CD14-positive monocyte (primary cell): ENCODE measurements at regions not wholly inside any gene's neighbourhood (a gene's known extent, or its start where the extent isn't known, plus 50 kb on each side); places are given as distances from the start of the nearest gene placed in this dataset.

Experiments used
- DNase-seq, 3 donors: peaks; one replicate each; pipeline ENCODE4 v3.0.0-alpha.2; 2011 to 2022
- H2AFZ ChIP-seq: 2 replicates; pipeline ENCODE4 v1.6.0; 2012; ENCODE audit warnings: mild to moderate bottlenecking, low read depth, low read length, inconsistent platforms; ENCODE audit not compliant: insufficient read depth, poor library complexity, severe bottlenecking
- H3K27ac ChIP-seq, 2 donors: 1 replicate in 1 of 2; 2 replicates in 1 of 2; pipeline ENCODE4 v1.5.1; 2012 to 2013; ENCODE audit warnings: low read length in 2 of 2, control low read depth in 1 of 2, inconsistent platforms in 1 of 2, low read depth in 1 of 2, mild to moderate bottlenecking in 1 of 2
- H3K27me3 ChIP-seq, 2 donors: one replicate each; pipeline versions ENCODE4 v1.6.0 to v1.6.1; 2011 to 2013; ENCODE audit warnings: low read length in 2 of 2; ENCODE audit not compliant: control insufficient read depth in 2 of 2, insufficient read depth in 2 of 2
- H3K36me3 ChIP-seq, 2 donors: replicated peaks in 1 of 2; 1 replicate in 1 of 2; 2 replicates in 1 of 2; pipeline versions ENCODE4 v1.5.1 to v1.6.1; 2012 to 2013; ENCODE audit warnings: low read length in 2 of 2, control low read depth in 1 of 2, inconsistent platforms in 1 of 2, mild to moderate bottlenecking in 1 of 2; ENCODE audit not compliant: insufficient read depth in 2 of 2, control insufficient read depth in 1 of 2
- H3K4me1 ChIP-seq, 2 donors: 1 replicate in 1 of 2; 2 replicates in 1 of 2; pipeline versions ENCODE4 v1.5.1 to v1.6.1; 2012 to 2013; ENCODE audit warnings: low read length in 2 of 2, control low read depth in 1 of 2, inconsistent platforms in 1 of 2, mild to moderate bottlenecking in 1 of 2, moderate library complexity in 1 of 2; ENCODE audit not compliant: insufficient read depth in 2 of 2, control insufficient read depth in 1 of 2
- H3K4me2 ChIP-seq: replicated peaks from 2 replicates; pipeline ENCODE3; 2012; ENCODE audit warnings: low read length, moderate library complexity, mild to moderate bottlenecking; ENCODE audit not compliant: poor library complexity, severe bottlenecking; ENCODE audit errors: extremely low read depth
- H3K4me3 ChIP-seq, 3 experiments: fragments of 200-600 bp in 1 of 3; sonication (generic) in 1 of 3; replicated peaks in 1 of 3; 1 replicate in 2 of 3; 2 replicates in 1 of 3; pipeline ENCODE4 v1.5.1; 2011 to 2013; ENCODE audit warnings: low read length in 3 of 3, mild to moderate bottlenecking in 3 of 3, control low read depth in 2 of 3, low read depth in 2 of 3, inconsistent platforms in 1 of 3, moderate library complexity in 1 of 3
- H3K79me2 ChIP-seq: 2 replicates; pipeline ENCODE4 v1.6.0; 2012; ENCODE audit warnings: mild to moderate bottlenecking, control low read depth, inconsistent platforms, low read length, moderate library complexity; ENCODE audit not compliant: insufficient read depth
- H3K9ac ChIP-seq: 2 replicates; pipeline ENCODE4 v1.6.0; 2017; ENCODE audit warnings: low read length, mild to moderate bottlenecking; ENCODE audit not compliant: insufficient read depth, poor library complexity, severe bottlenecking
- H3K9me3 ChIP-seq, 2 donors: replicated peaks in 1 of 2; 1 replicate in 1 of 2; 2 replicates in 1 of 2; pipeline versions ENCODE4 v1.5.1 to v1.6.1; 2012 to 2013; ENCODE audit warnings: low read length in 2 of 2, control low read depth in 1 of 2; ENCODE audit not compliant: control insufficient read depth in 1 of 2, insufficient read depth in 1 of 2
- H4K20me1 ChIP-seq: 2 replicates; pipeline ENCODE4 v1.6.0; 2012; ENCODE audit warnings: mild to moderate bottlenecking, low read length, control low read depth, moderate library complexity; ENCODE audit not compliant: insufficient read depth
- H3K27ac Mint-ChIP-seq, 7 donors: one replicate each; pipeline ENCODE4 v1.8.0; 2020; ENCODE audit warnings: mild to moderate bottlenecking in 7 of 7, mixed read lengths in 7 of 7, moderate library complexity in 6 of 7, inconsistent platforms in 2 of 7
- H3K27me3 Mint-ChIP-seq, 3 donors: one replicate each; pipeline ENCODE4 v1.8.0; 2021 to 2022; ENCODE audit warnings: low read depth in 3 of 3, mild to moderate bottlenecking in 3 of 3, mixed read lengths in 3 of 3, moderate library complexity in 3 of 3, inconsistent platforms in 1 of 3
- H3K36me3 Mint-ChIP-seq, 2 donors: one replicate each; pipeline ENCODE4 v1.8.0; 2020; ENCODE audit warnings: mixed read lengths in 2 of 2, inconsistent platforms in 1 of 2, mild to moderate bottlenecking in 1 of 2
- H3K4me1 Mint-ChIP-seq: one replicate; pipeline ENCODE4 v1.8.0; 2020; ENCODE audit warnings: mild to moderate bottlenecking, mixed read lengths
- H3K4me3 Mint-ChIP-seq, 2 donors: one replicate each; pipeline ENCODE4 v1.8.0; 2020; ENCODE audit warnings: mild to moderate bottlenecking in 2 of 2, mixed read lengths in 2 of 2, moderate library complexity in 1 of 2
- H3K9me3 Mint-ChIP-seq, 7 donors: one replicate each; pipeline ENCODE4 v1.8.0; 2020 to 2022; ENCODE audit warnings: mixed read lengths in 7 of 7, mild to moderate bottlenecking in 6 of 7, moderate library complexity in 6 of 7, inconsistent platforms in 2 of 7
- CTCF ChIP-seq: fragments of 200-600 bp; IDR thresholded peaks from one replicate; pipeline ENCODE4 v1.8.0; 2022; ENCODE audit warnings: antibody characterized with exemption, mild to moderate bottlenecking
- WGBS: methylation state at CpG from one replicate; pipeline ENCODE4 v1.1.5; 2013; ENCODE audit warnings: missing lambda C conversion rate; ENCODE audit not compliant: insufficient coverage; 5-methylcytosine and 5-hydroxymethylcytosine counted together
- intact Hi-C, 2 donors: fragments of 100-400 bp; cut with micrococcal nuclease; formaldehyde crosslinking; loops; one replicate each; pipeline versions ENCODE4 v1.15.0 to v1.15.1; 2023

GRCh38 chr11:71097506-71098240 lies 154.7 kb downstream of the SHANK2 start:
- no peak overlapping the region for H3K4me3 Mint-ChIP-seq
- Histone ChIP-seq H3K27me3 (no peaks in the 10 kb centered on the region), H3K36me3 (no peaks in the 10 kb centered on the region), H3K4me2 (no peak overlapping the region), H3K9ac (no peak overlapping the region), H3K4me1 (no peaks in the 10 kb centered on the region), H3K27ac (no peak overlapping the region), H3K9me3 (no peaks in the 10 kb centered on the region), H4K20me1 (no peaks in the 10 kb centered on the region), H3K79me2 (no peaks in the 10 kb centered on the region), H3K4me3 (no peak overlapping the region), H2AFZ (no peak overlapping the region)
- H3K27ac Mint-ChIP-seq = no peak overlapping the region
- DNase-seq = no peak
- H3K9me3 Mint-ChIP-seq = peaks cover 0 to 2% (median 0%) of the 10 kb centered on the region in 7 donors
- WGBS = 89% methylated on average over 10 of the region's 12 CpGs
- no peak for TF ChIP-seq CTCF
- no peaks in the 10 kb centered on the region for H3K36me3 Mint-ChIP-seq
- no peaks in the 10 kb centered on the region for H3K4me1 Mint-ChIP-seq
- peaks cover 5 to 16% (median 8%) of the 10 kb centered on the region in 3 donors for H3K27me3 Mint-ChIP-seq
- intact Hi-C loops = no loop called here

GRCh38 chr11:71096751-71097388 lies 155.5 kb downstream of the SHANK2 start:
- H3K36me3 Mint-ChIP-seq = no peaks in the 10 kb centered on the region
- no peak for DNase-seq
- Histone ChIP-seq H3K4me1 (no peaks in the 10 kb centered on the region), H3K9me3 (no peaks in the 10 kb centered on the region), H3K9ac (no peak overlapping the region), H2AFZ (no peak overlapping the region), H3K27ac (no peak overlapping the region), H3K36me3 (no peaks in the 10 kb centered on the region), H3K4me2 (no peak overlapping the region), H4K20me1 (no peaks in the 10 kb centered on the region), H3K27me3 (no peaks in the 10 kb centered on the region), H3K4me3 (no peak overlapping the region), H3K79me2 (no peaks in the 10 kb centered on the region)
- peaks cover 6 to 16% (median 9%) of the 10 kb centered on the region in 3 donors for H3K27me3 Mint-ChIP-seq
- H3K9me3 Mint-ChIP-seq = peaks cover 0 to 2% (median 0%) of the 10 kb centered on the region in 7 donors
- H3K4me3 Mint-ChIP-seq = no peak overlapping the region
- WGBS = 85% methylated on average over 8 of the region's 10 CpGs
- intact Hi-C loops = no loop called here
- H3K4me1 Mint-ChIP-seq = no peaks in the 10 kb centered on the region
- no peak for TF ChIP-seq CTCF
- no peak overlapping the region for H3K27ac Mint-ChIP-seq
